DMS114 treated with DMSO at 0.1 percent for 48 hours (cell line): ENCODE measurements at regions not wholly inside any gene's neighbourhood (a gene's known extent, or its start where the extent isn't known, plus 50 kb on each side); places are given as distances from the start of the nearest gene placed in this dataset.

ENCODE experiments used
- DNase-seq: peaks from one replicate; lab custom pipeline; 2025; ENCODE audit not compliant: unreplicated experiment; lab: John Stamatoyannopoulos, UW

DNA sequence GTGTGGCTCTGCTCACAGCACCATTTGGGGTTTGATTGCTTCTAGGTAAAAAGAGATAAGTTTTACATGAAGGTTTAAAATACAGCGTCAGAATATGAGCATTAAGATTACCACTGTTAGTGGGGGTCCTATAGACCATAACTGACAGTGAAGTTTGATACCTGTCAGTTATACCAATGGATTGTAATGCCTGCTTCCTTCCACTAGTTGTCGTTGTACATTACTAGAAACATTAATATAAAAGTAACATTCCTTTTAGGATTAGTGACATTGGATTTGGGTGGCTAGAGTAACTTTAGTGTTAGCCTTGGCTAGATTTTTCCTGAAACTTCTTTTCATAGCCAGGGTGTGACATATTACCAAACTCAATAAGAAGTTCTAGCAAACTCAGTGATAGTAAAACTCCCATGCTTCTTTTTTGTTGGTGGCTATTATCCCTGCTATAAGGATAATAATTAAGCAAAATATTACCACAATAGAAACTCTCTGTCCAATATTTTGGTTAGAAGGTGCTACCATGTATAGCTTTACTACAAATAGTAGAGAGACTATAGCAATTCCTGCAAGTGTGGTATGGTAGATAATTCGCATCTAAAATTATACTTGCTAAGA, 57.1 kb downstream of the FAM181B start:
- no peak for DNase-seq

DNA sequence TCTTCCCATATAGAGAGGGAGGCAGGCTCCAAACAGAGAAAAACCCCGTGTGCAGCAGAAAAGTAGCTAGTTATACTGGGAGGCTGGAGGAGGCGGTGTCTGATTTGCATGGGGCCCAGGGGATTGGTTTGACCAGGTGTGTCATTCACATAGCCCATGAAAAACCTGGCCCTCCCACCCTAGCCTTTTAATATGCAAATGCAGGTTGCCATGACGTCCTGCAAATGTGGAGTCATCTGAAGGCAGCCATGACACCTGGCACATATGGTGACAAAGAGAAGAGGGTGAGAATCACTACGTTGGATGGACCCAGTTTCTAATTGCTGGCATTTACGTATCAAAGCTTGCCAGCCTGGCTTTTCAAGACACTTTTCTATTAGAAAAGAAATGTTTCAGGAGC, 57.8 kb downstream of the FAM181B start:
- no peak for DNase-seq

DNA sequence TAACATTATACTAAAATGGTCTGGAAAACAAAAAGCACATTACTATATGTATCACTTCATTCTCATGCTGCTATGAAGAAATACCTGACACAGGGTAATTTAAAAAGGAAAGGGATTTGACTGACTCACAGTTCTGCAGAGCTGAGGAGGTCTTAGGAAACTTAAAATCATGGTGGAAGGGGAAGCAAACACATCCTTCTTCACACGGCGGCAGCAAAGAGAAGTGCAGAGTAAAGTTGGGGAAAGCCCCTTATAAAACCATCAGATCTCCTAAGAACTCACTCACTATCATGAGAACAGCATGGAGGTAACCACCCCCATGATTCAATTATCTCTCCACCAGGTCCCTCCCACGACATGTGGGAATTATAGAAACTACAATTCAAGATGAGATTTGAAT, 60.0 kb downstream of the FAM181B start:
- no peak for DNase-seq

DNA sequence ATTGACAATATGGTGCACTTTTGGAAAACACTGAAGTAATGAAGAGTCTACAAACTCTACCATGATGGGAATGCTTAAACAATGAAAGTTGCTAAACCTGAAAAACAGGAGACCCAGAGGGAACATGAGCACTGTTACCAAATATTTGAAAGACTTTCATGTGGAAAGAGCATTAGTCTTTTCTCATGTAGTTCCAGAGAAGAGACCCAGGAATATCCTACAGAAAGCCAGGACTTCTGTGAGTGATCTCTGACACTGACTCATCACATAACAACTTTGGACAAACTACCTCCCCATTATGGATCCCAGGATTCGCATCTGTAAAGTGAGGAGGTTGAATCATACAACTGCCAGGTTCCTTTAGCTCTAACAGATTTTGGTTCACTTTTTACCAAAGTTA, 62.2 kb downstream of the FAM181B start:
- no peak for DNase-seq

DNA sequence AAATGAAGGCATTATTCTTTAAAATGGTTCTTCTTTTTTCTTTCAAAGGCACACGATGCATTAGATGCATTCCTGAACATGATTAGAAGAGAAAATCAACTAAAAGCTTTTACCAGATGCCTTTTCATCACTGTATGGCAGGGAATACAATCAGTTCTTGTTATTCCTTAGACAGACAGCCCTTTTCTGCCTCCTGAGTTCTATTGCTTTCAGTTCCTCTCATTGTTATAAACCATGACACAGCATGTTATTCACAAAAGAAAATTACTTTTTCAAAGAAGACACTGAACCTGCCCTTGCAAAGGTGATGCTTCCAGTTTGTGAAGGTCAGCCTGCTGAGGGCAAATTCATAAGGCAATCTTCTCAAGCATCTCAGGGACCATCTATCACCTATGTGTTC, 70.1 kb downstream of the FAM181B start:
- DNase-seq = no peak

DNA sequence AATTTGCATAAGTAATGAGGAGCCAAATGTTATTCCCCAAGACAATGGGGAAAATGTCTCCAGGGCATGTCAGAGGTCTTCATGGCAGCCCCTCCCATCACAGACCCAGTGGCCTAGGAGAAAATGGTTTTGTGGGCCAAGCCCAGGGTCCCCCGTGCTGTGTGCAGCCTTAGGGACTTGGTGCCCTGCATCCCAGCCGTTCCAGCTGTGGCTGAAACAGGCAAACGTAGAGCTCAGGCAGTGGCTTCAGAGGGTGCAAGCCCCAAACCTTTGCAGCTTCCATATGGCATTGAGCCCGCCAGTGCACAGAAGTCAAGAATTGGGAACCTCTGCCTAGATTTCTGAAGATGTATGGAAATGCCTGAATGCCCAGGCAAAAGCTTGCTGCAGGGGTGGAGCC, 79.9 kb downstream of the FAM181B start:
- DNase-seq = no peak

DNA sequence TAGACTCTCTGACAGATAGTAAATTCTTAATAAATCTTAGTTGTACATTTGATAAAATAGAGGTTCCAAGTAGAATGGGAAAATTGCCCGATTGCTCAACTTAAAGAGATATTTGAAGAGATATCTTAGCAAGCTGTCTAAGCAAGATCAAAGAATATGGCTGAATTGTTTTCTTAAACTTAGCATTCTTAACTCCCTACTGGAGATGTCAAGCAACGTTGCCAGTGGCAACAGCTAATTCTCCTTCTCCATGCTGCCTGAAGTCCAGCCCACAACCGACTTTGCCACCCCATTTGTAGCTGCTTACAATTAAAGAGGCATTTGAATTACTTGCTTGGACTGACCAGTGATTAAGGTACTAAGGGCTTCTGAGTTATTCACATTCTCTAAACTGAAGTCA, 94.4 kb downstream of the FAM181B start:
- no peak for DNase-seq

DNA sequence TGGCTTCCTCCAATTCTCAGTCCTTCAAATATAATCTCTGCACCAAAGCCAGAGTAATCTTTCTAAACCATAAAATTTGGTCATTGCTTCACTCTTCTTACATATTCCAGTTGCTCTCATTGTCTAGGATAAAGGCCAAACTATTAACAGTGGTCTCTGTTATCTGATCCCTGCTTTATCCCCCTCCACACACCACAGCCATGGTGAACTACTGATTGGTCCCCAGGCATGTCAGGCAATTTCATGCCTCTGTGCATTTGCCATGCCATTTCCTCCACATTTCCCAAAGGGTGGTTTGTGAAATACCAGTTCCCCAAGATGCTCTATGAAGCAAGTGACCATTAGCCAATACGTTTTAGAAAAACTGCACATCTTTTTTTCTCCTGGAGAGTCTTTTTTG, 97.0 kb downstream of the FAM181B start:
- DNase-seq = no peak

DNA sequence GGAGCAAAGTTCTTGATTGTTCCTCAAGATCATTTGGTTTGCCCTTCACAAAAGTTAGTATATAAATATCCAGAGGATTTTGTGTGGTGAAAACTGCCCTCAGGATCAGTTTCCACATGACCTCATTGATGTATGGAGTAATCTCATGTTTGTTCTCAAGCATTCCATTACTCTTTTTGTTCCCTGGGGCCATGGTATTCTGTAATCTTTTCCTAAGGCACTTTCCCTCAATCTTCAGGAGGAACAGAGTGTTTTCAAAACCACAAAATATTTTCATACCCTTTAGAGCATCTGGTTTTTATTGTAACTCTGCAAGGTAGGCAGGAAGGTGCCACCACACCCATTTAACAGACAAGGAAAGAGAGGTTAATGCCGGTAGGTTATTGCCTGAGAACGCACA, 99.6 kb downstream of the FAM181B start:
- DNase-seq = no peak

DNA sequence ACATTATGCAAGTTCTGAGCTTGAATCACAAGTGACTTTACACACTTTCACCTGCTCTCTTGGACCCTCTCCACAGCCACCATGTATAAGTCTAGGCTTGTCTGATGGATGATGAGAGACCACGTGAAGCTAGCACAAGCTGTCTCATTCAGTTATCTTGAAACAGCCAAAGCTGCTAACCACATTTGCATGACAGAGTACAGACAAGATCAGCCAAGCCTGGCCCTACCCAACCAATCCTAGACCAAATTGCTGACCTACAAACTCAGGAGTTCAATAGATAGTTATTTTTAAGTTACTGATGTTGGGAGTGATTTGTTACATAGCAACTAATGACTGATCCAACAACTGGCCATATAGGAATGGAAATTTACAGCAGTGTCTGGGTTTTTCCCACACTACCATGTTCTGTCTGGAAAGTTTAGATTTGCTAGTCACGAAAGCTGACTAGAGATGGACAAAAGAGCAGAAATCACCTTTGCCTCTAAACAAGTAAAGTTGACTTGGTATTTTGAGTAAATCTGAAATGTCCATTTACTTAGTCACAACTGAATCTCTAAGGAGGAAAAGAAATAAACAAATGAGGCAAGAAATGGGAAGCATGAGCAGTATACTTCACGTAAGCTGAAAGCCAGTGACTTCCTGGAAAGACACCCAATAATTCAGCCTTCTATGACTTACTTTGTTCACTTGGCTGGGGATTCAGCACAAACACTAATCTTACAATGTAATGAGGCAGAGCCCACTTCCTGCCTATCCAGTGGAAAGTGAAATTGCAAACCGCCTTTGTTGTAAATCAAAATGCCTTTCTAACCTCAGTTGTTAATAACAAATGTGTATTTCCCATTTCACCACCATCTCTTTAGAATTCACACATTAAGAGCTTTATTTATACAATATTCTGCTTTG, 101.7 kb downstream of the FAM181B start:
- no peak for DNase-seq

DNA sequence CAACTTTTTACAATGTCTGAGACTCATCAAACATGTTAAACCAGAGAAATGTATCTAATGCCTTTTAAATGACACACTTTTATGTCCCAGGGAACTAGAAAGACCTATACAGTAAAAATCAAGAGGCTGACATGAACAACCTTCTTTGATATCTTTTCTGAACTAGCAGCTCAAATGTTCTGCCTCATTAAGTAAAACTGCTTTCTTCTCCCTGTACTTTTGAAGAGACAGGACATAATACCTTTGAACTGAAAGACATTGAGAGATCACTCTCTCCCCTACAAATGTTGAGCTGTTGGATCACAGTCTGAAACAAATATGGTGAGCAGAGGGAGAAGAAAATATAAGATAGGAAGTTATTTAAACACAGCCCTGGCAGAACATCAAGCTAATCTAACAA, 123.0 kb downstream of the FAM181B start:
- no peak for DNase-seq

DNA sequence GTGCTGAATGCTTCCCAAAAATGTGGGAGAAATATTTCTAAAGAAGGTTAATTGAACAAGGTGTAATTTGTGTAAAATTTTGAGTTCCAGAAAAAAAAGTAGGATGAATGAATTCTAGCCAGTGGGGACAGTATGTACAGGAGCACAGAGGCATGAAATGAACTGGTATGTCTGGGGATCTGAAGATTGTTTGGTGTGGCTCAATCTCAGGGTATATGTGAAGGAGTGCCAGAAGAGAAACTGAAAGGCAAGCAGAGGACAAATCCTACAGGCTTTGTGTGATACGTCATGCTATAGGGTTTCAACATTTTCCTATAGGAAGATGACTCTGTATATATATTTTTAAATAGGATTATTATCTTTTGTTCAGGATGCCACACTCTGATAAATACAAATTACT, 126.9 kb downstream of the FAM181B start:
- no peak for DNase-seq

DNA sequence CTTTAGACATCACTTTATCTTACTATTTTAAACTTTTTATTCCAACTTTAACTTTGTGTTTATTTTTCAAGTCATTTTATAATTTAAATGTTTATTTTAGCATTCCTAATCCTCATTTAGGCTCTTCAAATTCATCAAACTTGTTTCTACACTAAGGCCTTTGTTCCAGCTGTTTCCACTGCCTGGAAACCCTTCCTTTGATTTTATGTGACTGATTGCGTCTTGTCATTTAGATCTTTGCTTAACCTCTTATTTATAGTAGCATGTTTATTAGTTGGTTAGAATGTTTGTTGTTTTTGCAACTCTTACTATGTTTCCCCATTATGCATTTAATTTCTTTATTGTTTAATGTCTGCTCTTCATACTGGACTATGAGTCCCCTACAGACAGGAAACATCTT, 132.0 kb downstream of the FAM181B start:
- DNase-seq = no peak

DNA sequence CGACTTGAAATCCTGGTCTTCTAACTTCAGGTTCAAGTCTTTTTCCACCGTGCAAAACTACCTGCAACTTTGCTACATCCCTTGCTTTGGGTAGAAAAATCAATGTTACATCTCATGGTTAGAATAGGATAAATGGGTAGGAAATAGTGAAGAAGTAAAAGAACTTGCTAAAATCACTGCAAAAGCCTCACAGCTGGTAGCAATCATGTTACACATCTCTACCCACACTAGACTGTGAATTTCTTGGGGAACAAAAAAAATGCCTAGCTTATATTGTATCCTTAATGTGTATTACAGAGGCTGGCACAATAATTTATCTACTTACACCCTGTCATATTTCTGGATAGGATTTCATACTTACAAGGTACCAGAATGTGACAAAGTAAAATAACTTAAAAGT, 133.8 kb downstream of the FAM181B start:
- no peak for DNase-seq

DNA sequence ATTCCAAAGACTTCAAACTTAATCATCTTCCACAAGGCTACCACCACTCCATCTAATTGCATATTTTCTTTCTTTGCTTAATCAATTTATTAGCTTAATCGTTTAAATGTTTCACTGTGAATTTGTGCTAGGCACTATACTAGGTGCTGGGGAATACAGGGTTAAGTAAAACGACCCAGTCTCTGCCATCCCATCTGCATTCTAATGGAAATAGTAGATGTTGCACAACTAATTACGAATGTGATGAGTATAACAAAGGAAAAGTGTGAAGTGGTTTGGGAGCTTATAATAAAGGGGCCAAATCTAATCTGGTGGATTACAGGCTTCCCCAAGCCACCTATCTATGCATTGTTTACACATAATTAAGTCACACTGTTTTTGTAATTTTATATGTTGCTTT, 147.1 kb downstream of the FAM181B start:
- DNase-seq = no peak

DNA sequence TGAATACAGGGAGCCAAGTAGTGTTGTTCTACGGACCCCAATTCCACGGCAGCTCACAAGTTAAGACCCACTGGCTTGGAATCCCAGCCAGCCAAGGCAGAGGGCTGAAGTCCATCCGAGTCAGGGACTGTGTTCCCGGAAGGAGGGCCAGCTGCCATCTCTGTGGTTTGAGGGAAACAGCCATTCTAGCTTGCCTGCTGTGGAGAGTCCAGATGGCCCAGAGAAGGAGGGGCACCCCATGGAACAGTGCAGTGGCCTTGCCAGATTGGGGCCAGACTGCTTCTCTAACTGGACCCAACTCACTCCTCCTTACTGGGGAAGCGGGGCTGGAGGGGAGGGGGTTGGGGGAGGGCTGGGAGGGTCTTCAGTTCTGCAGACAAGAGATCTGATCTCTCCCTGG, 156.4 kb downstream of the FAM181B start:
- DNase-seq = no peak

DNA sequence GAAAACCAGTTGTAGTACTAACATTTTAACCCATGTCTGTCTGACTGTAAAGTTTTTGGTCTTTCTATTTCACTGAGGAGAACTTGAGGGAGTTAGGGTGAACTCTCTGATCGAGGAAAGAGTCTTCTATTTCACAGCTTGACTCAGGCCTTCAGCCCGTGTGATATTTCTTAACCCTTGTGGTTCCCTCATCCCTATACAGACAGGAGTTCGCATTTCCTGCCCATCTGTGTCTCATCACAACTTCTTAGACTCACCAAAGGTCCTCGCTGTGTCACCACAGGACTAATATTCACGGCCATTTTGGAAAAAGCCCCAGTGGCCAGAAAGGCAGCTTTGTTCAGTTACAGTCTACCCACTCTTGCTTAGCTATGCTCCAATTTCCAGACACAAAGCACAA, 172.8 kb downstream of the FAM181B start:
- DNase-seq = no peak

DNA sequence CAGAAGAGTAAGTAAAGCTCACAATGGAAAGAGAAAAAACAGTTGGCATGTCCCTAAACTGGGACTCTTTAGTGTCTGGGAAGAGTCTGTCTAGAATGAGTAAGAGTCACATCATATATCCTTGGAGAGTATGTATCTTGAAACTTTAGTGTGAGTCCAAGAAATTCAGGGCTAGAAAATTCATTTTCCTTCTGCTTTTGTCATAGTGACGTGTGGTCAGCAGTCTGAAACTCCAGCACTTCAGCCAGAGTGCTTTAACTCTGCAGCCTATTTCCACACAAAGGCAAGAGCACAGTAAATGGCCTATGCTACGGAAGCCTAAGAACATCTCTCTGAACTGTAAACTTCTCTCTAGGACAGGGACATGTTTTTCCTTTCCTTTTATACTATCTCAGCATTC, 174.1 kb downstream of the FAM181B start:
- no peak for DNase-seq

DNA sequence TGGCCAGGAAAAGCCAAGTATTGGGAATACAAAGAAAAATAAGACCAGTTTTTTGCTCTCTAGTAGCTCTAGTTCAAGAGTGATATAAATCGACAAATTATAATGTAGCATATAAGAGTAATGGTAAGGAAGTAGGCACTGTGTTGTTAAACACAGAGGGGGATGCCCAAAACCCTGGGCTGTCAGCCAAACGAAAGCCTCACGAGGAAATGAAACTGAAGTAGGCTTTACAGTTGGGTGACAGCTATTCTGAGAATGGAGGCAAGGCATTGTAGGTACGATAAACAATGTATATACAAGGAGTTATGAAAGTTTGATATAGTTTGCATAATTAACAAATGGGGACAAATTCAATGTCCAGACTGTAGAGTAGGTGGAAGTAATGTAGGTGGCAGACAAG, 176.4 kb downstream of the FAM181B start:
- no peak for DNase-seq

DNA sequence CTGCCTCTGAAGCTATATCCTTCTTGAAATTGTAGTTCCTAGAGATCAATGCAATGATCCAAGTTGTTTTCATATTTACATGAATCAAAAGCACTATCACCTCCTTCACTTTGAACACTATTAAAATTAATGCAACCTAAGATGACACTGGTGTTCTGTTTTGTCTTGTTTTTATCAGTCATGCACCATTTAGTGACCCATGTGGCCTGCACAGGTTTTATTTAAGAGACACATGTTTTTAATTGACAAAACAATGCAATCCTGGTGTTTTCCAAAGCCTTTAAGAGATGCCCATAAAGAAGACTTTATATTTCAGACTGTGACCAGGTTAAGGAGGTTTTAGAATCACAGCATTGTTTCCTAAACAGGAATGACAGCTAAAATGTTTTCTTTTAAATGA, 177.5 kb downstream of the FAM181B start:
- no peak for DNase-seq

DNA sequence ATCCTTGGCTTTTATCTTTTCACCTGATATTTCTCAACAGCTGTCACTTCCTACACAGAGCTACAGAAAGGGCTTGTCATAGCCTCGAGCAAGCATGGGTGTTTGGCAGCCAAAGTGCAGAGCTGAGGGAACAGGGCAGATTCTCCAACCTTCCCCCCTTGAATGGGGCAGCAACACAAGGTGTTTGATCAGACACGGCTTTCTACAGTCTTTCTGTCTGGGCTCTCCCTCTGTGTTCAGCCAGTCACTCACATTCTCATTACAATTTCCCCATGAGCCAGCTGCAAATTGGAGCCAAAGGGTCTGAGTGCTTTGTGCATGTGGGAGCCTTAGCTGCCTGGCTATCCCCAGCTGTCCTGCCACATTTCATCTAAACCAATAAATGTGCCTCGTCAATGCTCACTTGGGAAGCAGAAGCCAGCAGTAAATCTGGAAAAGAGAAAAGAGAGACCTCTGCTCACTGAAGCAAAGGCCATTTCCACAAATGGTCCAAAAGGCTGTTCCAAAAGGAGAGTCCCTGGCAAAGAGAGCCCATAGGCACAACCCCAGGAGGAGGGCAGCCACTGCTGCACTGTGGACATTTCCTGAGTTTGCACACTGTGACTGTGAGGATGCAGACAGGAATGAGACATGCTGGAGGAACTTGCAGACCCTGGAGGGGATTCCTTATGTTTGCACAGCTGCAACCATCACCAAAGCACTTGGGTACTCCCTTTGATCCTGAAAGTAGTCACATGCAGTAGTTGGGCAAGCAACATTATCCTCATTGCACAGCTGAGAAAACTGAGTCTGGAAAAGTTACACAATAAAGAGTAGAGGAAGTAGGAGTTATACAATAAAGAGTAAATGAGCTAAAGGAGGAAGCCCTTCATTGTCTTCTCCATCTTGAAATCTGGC, 186.8 kb downstream of the FAM181B start:
- no peak for DNase-seq

DNA sequence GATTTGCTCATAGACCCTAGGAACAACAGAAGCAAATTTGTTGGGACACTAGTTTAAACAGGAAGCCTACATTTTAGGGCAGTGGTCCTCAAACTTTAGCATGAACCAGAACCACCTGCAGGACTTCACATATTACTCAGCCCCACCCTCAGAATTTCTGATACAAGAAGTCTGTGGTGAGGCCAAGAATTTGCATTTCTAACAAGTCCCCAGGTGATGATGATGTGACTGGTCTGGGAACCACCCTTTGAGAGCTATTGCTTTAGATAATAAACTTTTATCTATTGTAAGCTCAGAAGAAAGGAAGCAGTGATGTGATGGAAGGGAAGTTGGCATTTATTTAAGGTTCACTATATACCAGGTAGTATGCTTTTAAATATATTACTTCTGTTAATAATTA, 194.0 kb downstream of the FAM181B start:
- DNase-seq = no peak
